ENCODE measurements at regions not wholly inside any gene's neighbourhood (a gene's known extent, or its start where the extent isn't known, plus 50 kb on each side); places are given as distances from the start of the nearest gene placed in this dataset.

GRCh38 chr3:40810813-40811212 lies 286.1 kb downstream of the ZNF621 start:
- H3K27ac ChIP-seq (ENCODE audit: insufficient read depth, low read length): no peak overlapping the region

GRCh38 chr3:40817017-40817416 lies 292.3 kb downstream of the ZNF621 start:
- H3K4me1 ChIP-seq (ENCODE audit: control insufficient read depth, extremely low read depth, insufficient read depth, low read length): no peaks in the 10 kb centered on the region
- H3K27me3 ChIP-seq (ENCODE audit: control insufficient read depth, insufficient read depth, low read length): no peaks in the 10 kb centered on the region
- no peaks in the 10 kb centered on the region for H3K9me3 ChIP-seq (ENCODE audit: control insufficient read depth, insufficient read depth, low read depth, low read length)
- H3K36me3 ChIP-seq (ENCODE audit: control insufficient read depth, insufficient read depth, low read length): no peaks in the 10 kb centered on the region
- H3K4me3 ChIP-seq (replicated peaks in 1 of 4; ENCODE audit: control extremely low read depth in 1 of 4, insufficient read depth in 1 of 4, low read depth in 3 of 4, low read length in 4 of 4): no peak overlapping the region
- no peak overlapping the region for H3K9ac ChIP-seq (ENCODE audit: insufficient read depth, low read length)
- H2AFZ ChIP-seq (ENCODE audit: low read length): no peak overlapping the region
- no peak overlapping the region for H3K27ac ChIP-seq (ENCODE audit: insufficient read depth, low read length)
- TF ChIP-seq CTCF (conservative IDR thresholded peaks at IDR 0.05 in 1 of 2, IDR thresholded peaks at IDR 0.05 in 1 of 2; ENCODE audit: low read depth in 1 of 2, low read length in 2 of 2) (no peak), EZH2 (IDR thresholded peaks at IDR 0.05; ENCODE audit: low read length, missing control alignments) (no peak)
- H4K20me1 ChIP-seq (ENCODE audit: control insufficient read depth, extremely low read depth, insufficient read depth, low read length): no peaks in the 10 kb centered on the region
- DNase-seq (ENCODE audit: low read depth in 2 of 2): no peak
- no peaks in the 10 kb centered on the region for H3K79me2 ChIP-seq (ENCODE audit: control insufficient read depth, insufficient read depth, low read length)
- H3K4me2 ChIP-seq (ENCODE audit: extremely low read depth, insufficient read depth, low read length): no peak overlapping the region

More at GRCh38 chr3:40810813-40811212, 286.1 kb downstream of the ZNF621 start:
- Histone ChIP-seq H3K4me1 (ENCODE audit: control insufficient read depth, extremely low read depth, insufficient read depth, low read length) (no peaks in the 10 kb centered on the region), H2AFZ (ENCODE audit: low read length) (no peak overlapping the region), H3K27me3 (ENCODE audit: control insufficient read depth, insufficient read depth, low read length) (no peaks in the 10 kb centered on the region), H3K36me3 (ENCODE audit: control insufficient read depth, insufficient read depth, low read length) (no peaks in the 10 kb centered on the region), H4K20me1 (ENCODE audit: control insufficient read depth, extremely low read depth, insufficient read depth, low read length) (no peaks in the 10 kb centered on the region), H3K9me3 (ENCODE audit: control insufficient read depth, insufficient read depth, low read depth, low read length) (no peaks in the 10 kb centered on the region), H3K79me2 (ENCODE audit: control insufficient read depth, insufficient read depth, low read length) (no peaks in the 10 kb centered on the region), H3K4me2 (ENCODE audit: extremely low read depth, insufficient read depth, low read length) (no peak overlapping the region), H3K4me3 (replicated peaks in 1 of 4; ENCODE audit: control extremely low read depth in 1 of 4, insufficient read depth in 1 of 4, low read depth in 3 of 4, low read length in 4 of 4) (no peak overlapping the region), H3K9ac (ENCODE audit: insufficient read depth, low read length) (no peak overlapping the region)
- TF ChIP-seq CTCF (conservative IDR thresholded peaks at IDR 0.05 in 1 of 2, IDR thresholded peaks at IDR 0.05 in 1 of 2; ENCODE audit: low read depth in 1 of 2, low read length in 2 of 2) (no peak), EZH2 (IDR thresholded peaks at IDR 0.05; ENCODE audit: low read length, missing control alignments) (no peak)
- no peak for DNase-seq (ENCODE audit: low read depth in 2 of 2)

- Histone ChIP-seq H3K4me2 (ENCODE audit: extremely low read depth, insufficient read depth, low read length) (no peak overlapping the region), H3K4me3 (replicated peaks in 1 of 4; ENCODE audit: control extremely low read depth in 1 of 4, insufficient read depth in 1 of 4, low read depth in 3 of 4, low read length in 4 of 4) (no peak overlapping the region), H3K27me3 (ENCODE audit: control insufficient read depth, insufficient read depth, low read length) (no peaks in the 10 kb centered on the region), H3K79me2 (ENCODE audit: control insufficient read depth, insufficient read depth, low read length) (no peaks in the 10 kb centered on the region), H3K27ac (ENCODE audit: insufficient read depth, low read length) (no peak overlapping the region), H2AFZ (ENCODE audit: low read length) (no peak overlapping the region), H4K20me1 (ENCODE audit: control insufficient read depth, extremely low read depth, insufficient read depth, low read length) (no peaks in the 10 kb centered on the region), H3K4me1 (ENCODE audit: control insufficient read depth, extremely low read depth, insufficient read depth, low read length) (no peaks in the 10 kb centered on the region), H3K9me3 (ENCODE audit: control insufficient read depth, insufficient read depth, low read depth, low read length) (no peaks in the 10 kb centered on the region), H3K9ac (ENCODE audit: insufficient read depth, low read length) (no peak overlapping the region), H3K36me3 (ENCODE audit: control insufficient read depth, insufficient read depth, low read length) (no peaks in the 10 kb centered on the region)
- TF ChIP-seq CTCF (conservative IDR thresholded peaks at IDR 0.05 in 1 of 2, IDR thresholded peaks at IDR 0.05 in 1 of 2; ENCODE audit: low read depth in 1 of 2, low read length in 2 of 2) (no peak), EZH2 (IDR thresholded peaks at IDR 0.05; ENCODE audit: low read length, missing control alignments) (no peak)
- DNase-seq (ENCODE audit: low read depth in 2 of 2): no peak
Observed at GRCh38 chr3:40821315-40821714, 296.6 kb downstream of the ZNF621 start.

Data from fibroblast of lung (primary cell).